Ascending aorta (tissue), 2 donors: ENCODE measurements at regions not wholly inside any gene's neighbourhood (a gene's known extent, or its start where the extent isn't known, plus 50 kb on each side); places are given as distances from the start of the nearest gene placed in this dataset.
A peak's percentile ranks its signal among the peaks of the same experiment; 100 is the strongest.

Experiments
- DNase-seq, 2 donors: peaks; one replicate each; pipeline ENCODE4 v3.0.0-alpha.2; 2019; ENCODE audit warnings: low spot score in 2 of 2
- H3K27ac ChIP-seq, 2 donors: fragments of 200-600 bp; sonication (generic); one replicate each; pipeline ENCODE4 v1.5.1; 2016 to 2017; ENCODE audit warnings: mild to moderate bottlenecking in 1 of 2
- H3K27me3 ChIP-seq: fragments of 200-600 bp; sonication (generic); one replicate; pipeline ENCODE4 v1.5.1; 2017
- H3K36me3 ChIP-seq, 2 donors: fragments of 200-600 bp; sonication (generic); one replicate each; pipeline ENCODE4 v1.5.1; 2016
- H3K4me1 ChIP-seq, 2 donors: fragments of 200-600 bp; sonication (generic); one replicate each; pipeline ENCODE4 v1.5.1; 2016 to 2017; ENCODE audit warnings: mild to moderate bottlenecking in 1 of 2
- H3K4me3 ChIP-seq, 2 donors: fragments of 200-600 bp; sonication (generic); one replicate each; pipeline ENCODE4 v1.5.1; 2016 to 2017; ENCODE audit warnings: mild to moderate bottlenecking in 1 of 2
- H3K9me3 ChIP-seq, 2 donors: fragments of 200-600 bp; sonication (generic); one replicate each; pipeline ENCODE4 v1.5.1; 2016
- intact Hi-C: fragments of 100-400 bp; cut with DNase I; formaldehyde crosslinking; loops from one replicate; pipeline ENCODE4 v1.15.1; 2023
- TF ChIP-seq, protein P1 (sequence below), 3 experiments: fragments of 200-600 bp in 2 of 3; fragments of 450-650 bp in 1 of 3; sonication (generic) in 2 of 3; IDR thresholded peaks; one replicate each; pipeline ENCODE4 v1.5.1; 2016 to 2019; ENCODE audit warnings: antibody characterized with exemption in 3 of 3, mild to moderate bottlenecking in 1 of 3, moderate library complexity in 1 of 3

DNA sequence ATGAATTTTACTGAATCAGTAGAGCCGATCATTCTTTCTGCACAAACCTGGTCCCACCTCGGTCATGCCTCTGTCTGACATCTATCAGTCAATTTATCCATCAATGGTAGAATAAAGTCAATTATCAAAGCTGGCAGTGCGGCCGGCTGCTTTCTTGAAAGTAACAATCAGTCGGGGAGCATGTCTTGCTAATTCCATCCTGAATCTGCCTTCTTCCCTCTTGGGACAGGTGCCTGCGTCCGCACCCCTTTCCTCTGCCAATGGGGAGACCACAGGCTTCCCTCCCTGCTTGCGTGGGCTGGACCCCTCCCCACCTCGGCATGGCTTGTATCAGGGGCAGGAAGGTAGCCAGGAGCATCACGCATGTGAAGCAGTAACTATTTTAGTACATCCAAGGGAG, 962.9 kb downstream of the BRD1 start:
- intact Hi-C loops, result no loop called here
- Histone ChIP-seq H3K4me3 (no peak overlapping the region), H3K27me3 (no peaks in the 10 kb centered on the region), H3K4me1 (no peaks in the 10 kb centered on the region), H3K36me3 (no peaks in the 10 kb centered on the region), H3K9me3 (no peaks in the 10 kb centered on the region), H3K27ac (no peak overlapping the region)
- DNase-seq, result peak in 1 of 2 donors; percentile 31
- TF ChIP-seq, protein P1, sequence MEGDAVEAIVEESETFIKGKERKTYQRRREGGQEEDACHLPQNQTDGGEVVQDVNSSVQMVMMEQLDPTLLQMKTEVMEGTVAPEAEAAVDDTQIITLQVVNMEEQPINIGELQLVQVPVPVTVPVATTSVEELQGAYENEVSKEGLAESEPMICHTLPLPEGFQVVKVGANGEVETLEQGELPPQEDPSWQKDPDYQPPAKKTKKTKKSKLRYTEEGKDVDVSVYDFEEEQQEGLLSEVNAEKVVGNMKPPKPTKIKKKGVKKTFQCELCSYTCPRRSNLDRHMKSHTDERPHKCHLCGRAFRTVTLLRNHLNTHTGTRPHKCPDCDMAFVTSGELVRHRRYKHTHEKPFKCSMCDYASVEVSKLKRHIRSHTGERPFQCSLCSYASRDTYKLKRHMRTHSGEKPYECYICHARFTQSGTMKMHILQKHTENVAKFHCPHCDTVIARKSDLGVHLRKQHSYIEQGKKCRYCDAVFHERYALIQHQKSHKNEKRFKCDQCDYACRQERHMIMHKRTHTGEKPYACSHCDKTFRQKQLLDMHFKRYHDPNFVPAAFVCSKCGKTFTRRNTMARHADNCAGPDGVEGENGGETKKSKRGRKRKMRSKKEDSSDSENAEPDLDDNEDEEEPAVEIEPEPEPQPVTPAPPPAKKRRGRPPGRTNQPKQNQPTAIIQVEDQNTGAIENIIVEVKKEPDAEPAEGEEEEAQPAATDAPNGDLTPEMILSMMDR (IDR thresholded peaks at IDR 0.05), result no peak

DNA sequence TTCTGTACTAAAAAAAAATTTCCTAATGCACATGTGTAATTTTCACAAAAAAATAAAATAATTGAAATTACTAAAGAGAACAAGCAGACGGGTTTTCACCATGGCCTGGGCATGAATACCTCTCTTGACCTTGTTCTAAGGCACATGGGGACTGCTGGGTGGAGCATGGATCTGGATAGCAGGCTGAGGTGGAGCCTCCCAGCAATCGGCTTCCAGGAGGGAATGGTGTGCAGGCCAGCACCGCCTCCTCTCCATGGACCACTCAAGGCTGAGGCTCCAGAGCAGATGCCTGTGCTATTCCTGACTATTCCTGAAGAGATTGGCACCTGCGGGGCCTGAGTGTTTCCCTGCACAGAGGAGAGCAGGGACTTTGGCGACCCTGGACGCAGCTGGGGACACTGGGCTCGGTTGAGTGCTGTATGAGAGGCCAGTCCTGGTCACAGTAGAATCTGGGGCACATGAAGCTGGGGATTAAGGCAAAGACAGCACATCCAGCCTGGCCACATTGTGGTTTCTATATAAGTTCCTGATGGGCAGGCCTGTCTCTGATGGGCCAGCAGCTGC, 963.6 kb downstream of the BRD1 start:
- H3K27me3 ChIP-seq, result no peaks in the 10 kb centered on the region
- DNase-seq, result peak in 1 of 2 donors; percentile 39
- no peaks in the 10 kb centered on the region for H3K36me3 ChIP-seq
- no peak overlapping the region for H3K27ac ChIP-seq
- intact Hi-C loops, result no loop called here
- H3K9me3 ChIP-seq, result no peaks in the 10 kb centered on the region
- TF ChIP-seq, protein P1 (IDR thresholded peaks at IDR 0.05), result no peak
- no peaks in the 10 kb centered on the region for H3K4me1 ChIP-seq
- H3K4me3 ChIP-seq, result no peak overlapping the region

DNA sequence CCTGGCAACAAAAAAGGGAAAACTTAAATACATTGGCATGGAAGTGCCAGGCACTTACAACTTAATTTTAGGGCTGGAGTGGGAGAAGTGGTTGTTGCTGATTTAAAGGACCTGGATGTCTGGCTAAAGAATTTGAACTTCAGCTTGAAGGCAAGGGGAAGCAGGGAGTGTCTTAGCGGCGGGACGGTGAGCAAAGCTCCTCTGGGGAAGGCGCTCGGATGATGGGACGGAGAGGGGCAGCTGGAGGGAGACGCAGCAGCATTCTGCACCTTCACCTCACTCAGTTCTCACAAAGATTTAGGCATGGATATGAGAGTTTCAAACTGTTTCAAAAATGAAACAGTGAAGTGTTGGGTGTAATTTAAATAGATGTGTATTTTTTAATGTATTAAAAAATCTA, 967.1 kb downstream of the BRD1 start:
- intact Hi-C loops, result no loop called here

DNA sequence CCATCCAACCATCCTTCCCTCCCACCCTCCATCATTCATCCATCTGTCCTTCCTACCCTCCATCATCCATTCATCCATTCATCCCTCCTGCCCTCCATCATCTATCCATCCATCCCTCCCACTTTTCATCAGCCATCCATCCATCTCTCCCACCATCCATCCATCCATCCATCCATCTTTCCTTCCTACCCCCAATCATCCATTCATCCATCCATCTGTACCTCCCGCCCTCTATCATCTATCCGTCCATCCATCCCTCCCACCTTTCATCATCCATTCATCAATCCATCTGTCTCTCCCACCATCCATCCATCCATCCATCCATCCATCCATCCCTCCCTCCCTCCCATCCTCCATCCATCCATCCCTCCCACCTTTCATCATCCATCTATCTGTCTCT, 968.8 kb downstream of the BRD1 start:
- Histone ChIP-seq H3K9me3 (no peaks in the 10 kb centered on the region), H3K27me3 (no peaks in the 10 kb centered on the region), H3K4me1 (no peaks in the 10 kb centered on the region), H3K4me3 (no peak overlapping the region), H3K36me3 (no peaks in the 10 kb centered on the region), H3K27ac (no peak overlapping the region)
- intact Hi-C loops, result no loop called here
- TF ChIP-seq, protein P1 (IDR thresholded peaks at IDR 0.05), result no peak
- peak in 1 of 2 donors; percentile 2 for DNase-seq

More for the DNA sequence above, 967.1 kb downstream of the BRD1 start:
- Histone ChIP-seq H3K4me1 (no peaks in the 10 kb centered on the region), H3K9me3 (no peaks in the 10 kb centered on the region), H3K27ac (no peak overlapping the region), H3K27me3 (no peaks in the 10 kb centered on the region), H3K36me3 (no peaks in the 10 kb centered on the region), H3K4me3 (no peak overlapping the region)
- TF ChIP-seq, protein P1 (IDR thresholded peaks at IDR 0.05), result no peak
- DNase-seq, result peak in 1 of 2 donors; percentile 4

DNA sequence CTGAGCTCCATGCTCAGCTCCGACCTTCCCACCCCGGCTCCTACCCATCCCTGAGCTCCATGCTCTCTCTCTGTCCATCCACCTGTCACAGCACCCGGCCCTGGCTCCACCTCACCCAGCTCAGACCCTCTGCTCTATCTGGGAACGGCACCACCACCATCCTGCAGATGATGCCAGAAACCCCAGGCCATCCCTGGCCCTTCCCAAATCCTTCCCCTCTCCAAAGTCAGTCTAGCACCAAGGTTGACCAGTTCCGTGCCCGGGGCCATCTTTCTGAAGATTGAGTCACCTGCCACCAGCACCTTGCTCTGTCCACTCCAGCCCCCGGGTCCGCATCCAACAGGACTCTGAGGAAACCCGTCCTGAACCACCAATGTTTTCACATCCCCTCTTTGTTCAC, 969.6 kb downstream of the BRD1 start:
- Histone ChIP-seq H3K27ac (no peak overlapping the region), H3K4me1 (no peaks in the 10 kb centered on the region), H3K27me3 (no peaks in the 10 kb centered on the region), H3K36me3 (no peaks in the 10 kb centered on the region), H3K4me3 (no peak overlapping the region), H3K9me3 (no peaks in the 10 kb centered on the region)
- intact Hi-C loops, result no loop called here
- TF ChIP-seq, protein P1 (IDR thresholded peaks at IDR 0.05), result no peak
- DNase-seq, result peak in 1 of 2 donors; percentile 33
